ENCODE measurements at regions not wholly inside any gene's neighbourhood (a gene's known extent, or its start where the extent isn't known, plus 50 kb on each side); places are given as distances from the start of the nearest gene placed in this dataset.

DNA sequence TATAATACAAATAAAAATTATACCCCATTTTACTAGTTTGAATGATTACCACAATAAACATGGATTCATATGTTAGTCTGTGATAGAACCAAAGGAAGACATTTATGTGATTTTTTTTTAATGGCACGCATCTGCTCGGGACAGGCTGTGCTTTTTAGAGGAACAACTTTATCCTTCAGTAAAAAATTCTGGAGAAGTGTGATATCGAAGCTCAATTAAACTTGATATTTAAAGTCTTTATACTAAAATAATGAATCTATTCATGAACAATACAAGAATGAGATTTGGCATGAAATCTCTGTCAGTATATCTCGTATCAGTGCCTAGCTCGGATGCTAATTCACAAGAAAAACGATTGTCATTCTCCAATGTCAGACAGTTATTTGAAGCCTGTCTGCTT, 230.8 kb upstream of the ZNF717 start:
- no peaks in the 10 kb centered on the region for H3K9me2 ChIP-seq (ENCODE audit: insufficient read depth)
- TF ChIP-seq, protein P1, sequence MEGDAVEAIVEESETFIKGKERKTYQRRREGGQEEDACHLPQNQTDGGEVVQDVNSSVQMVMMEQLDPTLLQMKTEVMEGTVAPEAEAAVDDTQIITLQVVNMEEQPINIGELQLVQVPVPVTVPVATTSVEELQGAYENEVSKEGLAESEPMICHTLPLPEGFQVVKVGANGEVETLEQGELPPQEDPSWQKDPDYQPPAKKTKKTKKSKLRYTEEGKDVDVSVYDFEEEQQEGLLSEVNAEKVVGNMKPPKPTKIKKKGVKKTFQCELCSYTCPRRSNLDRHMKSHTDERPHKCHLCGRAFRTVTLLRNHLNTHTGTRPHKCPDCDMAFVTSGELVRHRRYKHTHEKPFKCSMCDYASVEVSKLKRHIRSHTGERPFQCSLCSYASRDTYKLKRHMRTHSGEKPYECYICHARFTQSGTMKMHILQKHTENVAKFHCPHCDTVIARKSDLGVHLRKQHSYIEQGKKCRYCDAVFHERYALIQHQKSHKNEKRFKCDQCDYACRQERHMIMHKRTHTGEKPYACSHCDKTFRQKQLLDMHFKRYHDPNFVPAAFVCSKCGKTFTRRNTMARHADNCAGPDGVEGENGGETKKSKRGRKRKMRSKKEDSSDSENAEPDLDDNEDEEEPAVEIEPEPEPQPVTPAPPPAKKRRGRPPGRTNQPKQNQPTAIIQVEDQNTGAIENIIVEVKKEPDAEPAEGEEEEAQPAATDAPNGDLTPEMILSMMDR (conservative IDR thresholded peaks at IDR 0.05) = no peak
- no peak for TF ChIP-seq EZH2 (IDR thresholded peaks at IDR 0.05; ENCODE audit: low read depth)
- H3K4me1 ChIP-seq (replicated peaks; ENCODE audit: insufficient read depth) = no peaks in the 10 kb centered on the region
- H4K20me1 ChIP-seq (ENCODE audit: insufficient read depth) = no peaks in the 10 kb centered on the region; the same call in 1 of the 2 replicates
- peaks cover 7% of the 10 kb centered on the region; the same call in 1 of the 2 replicates for H3K27me3 ChIP-seq (ENCODE audit: insufficient read depth, low read depth)
- H3K4me2 ChIP-seq = no peak overlapping the region
- no peak overlapping the region for H3K27ac ChIP-seq
- ChIA-PET POLR2A (ENCODE audit: unreplicated experiment) (no interaction called here), CTCF (no interaction called here)
- intact Hi-C loops (cut with micrococcal nuclease; ENCODE audit: unreplicated experiment) = no loop called here
- H2AFZ ChIP-seq = no peak overlapping the region
- BruUV-seq (replicated peaks) = no TSS peak
- no peak overlapping the region for H3K4me3 ChIP-seq
- H3K9me3 ChIP-seq (ENCODE audit: insufficient read depth, low read depth) = no peaks in the 10 kb centered on the region
- H3F3A ChIP-seq (ENCODE audit: insufficient read depth, low read depth) = no peaks in the 10 kb centered on the region
- H3K79me2 ChIP-seq (ENCODE audit: low read depth) = no peaks in the 10 kb centered on the region
- no peaks in the 10 kb centered on the region for H3K36me3 ChIP-seq (ENCODE audit: low read depth)
- no peak for DNase-seq

DNA sequence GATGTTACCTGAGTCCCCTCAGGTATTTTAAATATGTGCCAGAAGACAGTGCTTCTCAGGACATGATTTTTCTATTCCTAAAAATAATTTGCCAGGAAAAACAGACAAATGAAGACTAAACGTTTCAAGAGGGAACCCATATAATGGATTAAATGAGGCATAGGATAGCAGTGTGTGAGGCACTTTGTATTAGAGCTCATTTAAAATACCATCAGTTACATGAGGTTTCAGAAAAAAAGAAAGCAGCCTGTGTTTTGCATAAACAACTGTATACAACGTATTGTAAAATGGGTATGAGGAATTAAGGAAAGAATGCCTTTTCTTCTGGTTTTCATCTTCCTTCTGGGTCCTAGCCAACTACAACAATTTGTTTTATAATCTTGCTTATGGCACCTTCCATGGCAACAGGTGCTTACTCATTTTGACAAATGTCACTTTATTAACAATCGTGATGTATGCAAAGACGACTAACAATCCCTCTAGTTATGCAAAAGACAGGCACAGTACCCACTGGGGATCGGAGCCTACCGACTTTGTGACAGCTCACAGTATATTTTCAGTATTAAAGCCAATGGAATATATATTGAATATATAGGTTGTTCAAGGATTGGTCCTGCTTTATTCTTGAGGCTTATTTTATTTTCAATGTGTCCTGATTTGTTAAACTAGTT, 231.6 kb upstream of the ZNF717 start:
- Histone ChIP-seq H4K20me1 (ENCODE audit: insufficient read depth) (no peaks in the 10 kb centered on the region; the same call in 1 of the 2 replicates), H3K9me2 (ENCODE audit: insufficient read depth) (no peaks in the 10 kb centered on the region), H3K4me2 (no peak overlapping the region), H3K36me3 (ENCODE audit: low read depth) (no peaks in the 10 kb centered on the region), H3K9me3 (ENCODE audit: insufficient read depth, low read depth) (no peaks in the 10 kb centered on the region), H3K4me1 (replicated peaks; ENCODE audit: insufficient read depth) (no peaks in the 10 kb centered on the region), H3K4me3 (no peak overlapping the region), H3K27me3 (ENCODE audit: insufficient read depth, low read depth) (peaks cover 7% of the 10 kb centered on the region; the same call in 1 of the 2 replicates), H3K27ac (no peak overlapping the region), H2AFZ (no peak overlapping the region), H3K79me2 (ENCODE audit: low read depth) (no peaks in the 10 kb centered on the region), H3F3A (ENCODE audit: insufficient read depth, low read depth) (no peaks in the 10 kb centered on the region)
- ChIA-PET CTCF (no interaction called here), POLR2A (ENCODE audit: unreplicated experiment) (no interaction called here)
- TF ChIP-seq EZH2 (IDR thresholded peaks at IDR 0.05; ENCODE audit: low read depth) = no peak
- TF ChIP-seq, protein P1 (conservative IDR thresholded peaks at IDR 0.05) = no peak
- no TSS peak for BruUV-seq (replicated peaks)
- intact Hi-C loops (cut with micrococcal nuclease; ENCODE audit: unreplicated experiment) = no loop called here
- no peak for DNase-seq

DNA sequence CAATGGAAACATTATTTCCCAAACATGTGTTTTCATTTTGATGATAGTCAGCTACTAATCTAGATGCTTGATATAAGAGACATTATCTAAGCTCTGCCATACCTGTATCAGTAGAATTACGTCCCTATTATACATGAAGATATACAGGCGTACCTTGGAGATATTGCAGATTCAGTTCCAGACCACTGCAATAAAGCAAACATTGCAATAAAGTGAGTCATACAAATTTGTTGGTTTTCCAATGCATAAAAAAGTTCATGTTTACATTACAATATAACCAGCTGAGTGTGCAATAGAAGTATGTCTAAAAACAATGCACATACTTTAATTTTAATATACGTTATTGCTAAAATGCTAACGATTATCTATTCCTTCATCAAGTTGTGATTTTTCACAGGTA, 236.0 kb upstream of the ZNF717 start:
- H3K9me2 ChIP-seq (ENCODE audit: insufficient read depth) = no peaks in the 10 kb centered on the region
- H3K79me2 ChIP-seq (ENCODE audit: low read depth) = no peaks in the 10 kb centered on the region
- H3K4me1 ChIP-seq (replicated peaks; ENCODE audit: insufficient read depth) = no peaks in the 10 kb centered on the region
- H3K4me2 ChIP-seq = no peak overlapping the region
- H3F3A ChIP-seq (ENCODE audit: insufficient read depth, low read depth) = no peaks in the 10 kb centered on the region
- no peak overlapping the region for H2AFZ ChIP-seq
- no TSS peak for BruUV-seq (replicated peaks)
- intact Hi-C loops (cut with micrococcal nuclease; ENCODE audit: unreplicated experiment) = no loop called here
- H4K20me1 ChIP-seq (ENCODE audit: insufficient read depth) = no peaks in the 10 kb centered on the region
- no peaks in the 10 kb centered on the region for H3K36me3 ChIP-seq (ENCODE audit: low read depth)
- no peaks in the 10 kb centered on the region for H3K9me3 ChIP-seq (ENCODE audit: insufficient read depth, low read depth)
- no peak for DNase-seq
- ChIA-PET CTCF (no interaction called here), POLR2A (ENCODE audit: unreplicated experiment) (no interaction called here)
- no peaks in the 10 kb centered on the region for H3K27me3 ChIP-seq (ENCODE audit: insufficient read depth, low read depth)
- no peak overlapping the region for H3K27ac ChIP-seq
- no peak overlapping the region for H3K4me3 ChIP-seq
- TF ChIP-seq EZH2 (IDR thresholded peaks at IDR 0.05; ENCODE audit: low read depth) = no peak
- TF ChIP-seq, protein P1 (conservative IDR thresholded peaks at IDR 0.05) = no peak

All from PC-9 (cell line).